C4-2B (cell line): ENCODE measurements at regions not wholly inside any gene's neighbourhood (a gene's known extent, or its start where the extent isn't known, plus 50 kb on each side); places are given as distances from the start of the nearest gene placed in this dataset.

ENCODE experiments used
- CTCF ChIP-seq: fragments of 450-650 bp; conservative IDR thresholded peaks from 2 replicates; pipeline ENCODE4 v1.5.1; 2017; ENCODE audit warnings: mild to moderate bottlenecking
- ZFX ChIP-seq: fragments of 450-650 bp; IDR thresholded peaks from 2 replicates; pipeline ENCODE4 v1.6.1; 2017

- TF ChIP-seq CTCF (no peak), ZFX (no peak)
Measured at GRCh38 chr4:26223155-26223554, 97.7 kb upstream of the RBPJ start.
